T-helper 2 cell (primary cell): ENCODE measurements at regions not wholly inside any gene's neighbourhood (a gene's known extent, or its start where the extent isn't known, plus 50 kb on each side); places are given as distances from the start of the nearest gene placed in this dataset.
A peak's percentile ranks its signal among the peaks of the same experiment; 100 is the strongest.

Experiments
- DNase-seq, 5 experiments: peaks; one replicate each; pipeline versions ENCODE4 v3.0.0 to v3.0.0-alpha.2; 2012 to 2022

DNA sequence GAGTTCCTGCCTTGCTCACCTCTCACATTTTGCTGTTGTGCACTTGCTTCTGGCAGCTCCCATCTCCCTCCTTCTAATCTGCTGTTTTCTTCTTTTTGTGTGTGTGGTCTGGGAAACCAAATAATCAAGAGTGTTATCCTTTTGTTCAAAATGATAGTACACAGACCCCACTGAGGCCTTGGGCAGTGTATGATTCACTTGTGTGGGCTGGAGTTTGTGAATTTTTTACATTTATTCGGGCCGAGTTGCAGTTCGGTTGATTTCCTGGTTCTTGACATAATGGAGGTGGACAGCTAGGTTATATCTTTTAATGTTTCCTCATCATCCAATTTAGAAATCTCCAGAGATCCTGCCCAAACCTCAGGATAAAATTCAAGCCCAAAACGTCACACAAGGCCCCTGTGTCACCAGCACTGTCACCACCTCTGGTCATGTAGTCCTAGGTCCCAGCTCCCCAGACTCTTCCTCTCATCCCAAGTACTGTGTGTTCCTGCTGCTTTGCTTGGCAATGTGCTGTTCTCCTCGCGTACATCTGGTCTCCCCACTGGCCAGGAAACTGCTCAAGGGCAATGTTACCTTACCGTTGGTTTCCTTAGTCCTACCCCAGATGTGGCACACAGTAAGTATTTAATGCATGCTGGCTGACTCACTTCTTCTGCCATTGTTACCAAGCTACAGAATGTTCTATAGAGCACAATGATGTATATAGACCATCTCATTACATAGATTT is 55.7 kb upstream of the PHACTR2 start:
- no peak for DNase-seq

DNA sequence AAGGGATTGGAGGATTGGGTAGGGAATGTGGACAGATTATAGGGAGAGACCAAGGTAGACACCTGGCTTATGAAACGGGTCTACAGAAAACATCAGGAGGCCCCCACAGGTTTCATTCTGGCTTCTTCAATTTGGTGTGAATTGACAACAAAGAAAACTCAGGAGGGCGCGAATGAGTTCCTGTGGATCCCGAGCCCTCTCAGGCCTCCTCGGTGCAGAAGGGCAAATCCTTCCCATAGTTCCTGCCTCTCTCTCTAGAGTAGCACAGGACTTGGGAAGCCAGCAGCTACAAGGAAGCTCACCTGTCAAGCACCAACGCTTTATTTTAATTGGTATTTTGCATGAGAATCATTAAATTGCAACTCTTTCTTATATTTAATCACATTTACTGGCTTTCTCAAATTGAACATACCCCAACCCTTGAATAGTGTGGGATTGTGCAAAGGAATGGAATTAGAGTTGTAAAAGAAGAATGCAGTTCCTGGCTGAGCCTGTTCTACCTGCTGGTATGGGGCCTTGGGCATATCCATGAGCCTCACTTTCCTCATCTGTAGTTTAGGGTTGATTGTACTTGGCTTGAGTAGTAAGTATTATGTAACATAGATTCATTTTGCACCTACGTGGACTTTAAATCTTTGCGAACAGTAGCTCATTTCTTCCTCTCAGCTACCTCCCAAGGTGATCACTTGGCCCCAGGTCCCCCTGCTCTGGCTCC is 56.4 kb upstream of the PHACTR2 start:
- no peak for DNase-seq

DNA sequence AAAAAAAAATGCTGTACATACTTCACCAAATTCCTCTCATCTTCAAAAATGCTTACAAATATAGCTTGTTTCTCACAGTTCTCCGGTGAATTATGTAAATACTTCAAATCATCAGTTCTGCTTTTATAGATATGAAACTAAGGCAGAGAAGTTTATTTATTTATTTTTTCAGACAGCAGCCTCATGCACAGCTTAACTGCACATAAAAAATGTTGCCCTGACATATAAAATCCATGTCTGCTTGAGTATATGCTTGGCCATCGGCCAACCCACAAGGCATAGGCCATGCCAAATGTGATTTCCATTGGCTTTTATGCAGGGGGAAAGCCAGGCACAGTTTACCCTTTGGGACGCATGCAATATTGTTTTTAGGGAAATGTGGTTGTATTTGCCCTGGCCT is 57.3 kb upstream of the PHACTR2 start:
- no peak for DNase-seq

DNA sequence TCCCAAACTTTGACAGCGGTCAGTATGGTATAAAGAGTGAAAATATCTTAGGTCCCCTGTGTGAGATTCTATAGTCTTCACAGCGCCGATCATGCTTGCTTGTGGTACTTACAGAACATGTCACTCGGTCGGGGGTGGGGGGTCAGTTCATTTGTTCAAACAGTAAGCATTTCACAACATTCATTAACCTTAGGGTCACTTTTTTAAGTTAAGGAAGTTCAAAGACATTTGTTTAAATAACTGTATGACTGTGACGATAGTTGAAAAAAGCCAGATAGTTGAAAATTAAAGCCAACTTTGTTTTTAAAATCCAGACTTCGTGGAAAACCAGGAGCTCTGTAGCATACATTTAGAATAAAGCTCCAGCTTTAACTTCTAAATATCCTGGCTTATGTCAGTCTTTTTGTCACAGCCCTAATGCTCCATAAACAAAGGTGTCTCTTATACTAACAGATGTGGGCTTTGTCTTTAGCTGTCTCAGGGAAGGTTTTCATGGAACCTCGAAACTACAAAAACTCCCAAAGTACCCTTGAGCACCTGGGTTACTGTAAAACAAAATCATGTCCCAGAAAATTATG is 57.9 kb upstream of the PHACTR2 start:
- DNase-seq, result no peak

DNA sequence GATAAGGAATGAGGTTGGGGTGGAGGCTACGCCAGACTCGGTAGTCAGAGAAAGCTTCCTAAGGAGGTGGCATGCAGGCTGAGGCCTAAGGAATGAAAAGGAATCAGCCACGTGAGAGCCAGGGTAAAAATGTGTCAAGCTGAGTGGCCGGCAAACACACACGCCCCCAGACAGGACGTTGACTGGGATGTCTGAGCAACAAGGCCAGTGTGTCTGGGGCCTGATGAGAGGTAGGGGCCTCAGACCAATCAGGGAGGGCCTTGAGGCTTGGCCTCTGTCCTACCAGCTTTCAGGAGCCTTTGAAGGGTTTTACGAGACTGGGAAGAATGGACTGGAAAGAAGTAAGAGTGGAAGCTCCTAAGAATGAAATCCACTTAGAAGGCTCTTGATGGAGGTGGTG is 61.0 kb upstream of the PHACTR2 start:
- no peak for DNase-seq

DNA sequence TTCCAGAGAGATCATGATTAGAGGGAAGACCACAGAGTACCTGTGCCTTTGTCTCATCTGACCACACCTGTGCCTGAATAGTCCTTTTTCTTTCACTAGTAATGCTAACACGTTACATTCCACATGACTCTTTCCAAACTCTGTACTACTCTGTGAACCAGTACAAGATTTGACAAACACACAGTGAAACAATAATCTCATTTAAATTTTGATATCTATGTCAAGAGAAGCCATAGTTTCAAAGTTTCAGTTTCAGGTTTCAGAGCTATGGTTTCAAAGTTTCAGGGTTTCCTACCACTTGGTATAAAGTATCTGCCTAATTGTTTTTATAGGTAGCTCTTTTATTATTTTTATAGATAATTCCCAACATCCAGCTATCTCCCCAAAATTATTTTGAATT is 62.0 kb upstream of the PHACTR2 start:
- DNase-seq, result peak in 1 of 5 experiments; percentile 34

DNA sequence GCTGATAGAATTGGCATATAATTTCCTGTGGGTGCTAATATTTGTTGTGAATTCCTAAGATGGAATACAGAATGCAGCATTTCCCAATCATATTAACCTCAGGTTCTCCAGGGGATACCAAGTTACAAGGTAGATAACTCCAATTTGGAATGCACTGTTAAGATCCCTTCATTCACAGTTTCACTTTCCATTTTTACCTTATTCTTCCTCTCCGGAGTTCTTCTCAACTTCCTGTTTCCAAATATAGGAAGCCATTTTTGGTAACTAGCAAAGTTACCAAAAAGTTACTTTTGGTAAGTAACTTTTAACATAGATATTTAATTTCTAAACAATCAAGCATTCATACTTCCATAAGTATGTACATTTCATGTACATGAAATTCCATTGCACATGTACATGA is 63.5 kb upstream of the PHACTR2 start:
- DNase-seq, result no peak

DNA sequence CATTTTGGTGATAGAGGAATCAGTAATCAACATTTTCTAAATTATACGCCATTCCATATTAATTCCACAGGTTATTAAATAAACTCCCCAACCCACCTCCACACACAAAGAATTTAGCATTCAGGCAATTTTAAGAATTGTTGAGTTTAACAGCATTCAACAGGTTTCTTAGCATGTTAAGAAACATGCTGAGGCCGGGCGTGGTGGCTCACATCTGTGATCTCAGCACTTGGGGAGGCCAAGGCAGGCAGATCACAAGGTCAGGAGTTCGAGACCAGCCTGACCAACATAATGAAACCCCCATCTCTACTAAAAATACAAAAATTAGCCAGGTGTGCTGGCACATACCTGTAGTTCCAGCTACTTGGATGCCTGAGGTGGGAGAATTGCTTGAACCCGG is 64.0 kb upstream of the PHACTR2 start:
- DNase-seq, result no peak

DNA sequence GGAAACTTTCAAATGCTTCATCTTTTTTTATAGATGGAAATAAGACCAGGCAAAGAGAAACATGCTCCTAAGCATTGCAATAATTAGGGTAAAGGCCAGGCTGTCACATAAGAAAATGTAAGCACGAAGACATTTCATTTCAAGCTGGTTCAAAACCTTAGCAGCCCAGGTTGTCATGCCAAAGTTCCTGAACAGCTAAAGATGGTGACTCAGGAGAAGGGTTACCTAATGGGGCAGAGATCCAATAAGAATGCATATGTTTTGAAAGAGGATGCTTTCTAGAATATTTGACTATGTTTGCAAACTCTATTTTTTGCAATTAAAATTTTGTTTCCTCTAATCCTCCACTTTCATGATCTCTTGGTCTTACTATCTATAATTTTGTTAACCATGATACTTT is 65.6 kb upstream of the PHACTR2 start:
- DNase-seq, result no peak

DNA sequence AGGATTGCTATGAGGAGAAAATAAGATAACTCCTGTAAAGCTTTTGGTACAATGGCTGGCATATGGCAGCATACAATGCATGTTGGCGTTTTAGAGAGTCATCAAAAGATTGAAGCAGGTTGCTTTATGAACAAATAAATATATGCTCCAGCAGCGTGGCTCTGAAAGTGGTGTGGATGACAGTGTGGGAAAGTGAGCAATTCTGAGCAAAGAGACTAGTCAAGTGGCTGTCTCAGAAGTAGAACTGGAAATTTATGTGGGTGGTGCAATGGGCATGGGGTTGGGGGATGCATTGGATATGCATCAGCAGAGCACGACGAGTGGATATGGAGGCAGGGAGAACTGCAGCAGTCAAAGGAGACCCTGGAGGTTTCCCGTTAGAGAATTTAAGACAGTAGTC is 66.2 kb upstream of the PHACTR2 start:
- DNase-seq, result no peak

DNA sequence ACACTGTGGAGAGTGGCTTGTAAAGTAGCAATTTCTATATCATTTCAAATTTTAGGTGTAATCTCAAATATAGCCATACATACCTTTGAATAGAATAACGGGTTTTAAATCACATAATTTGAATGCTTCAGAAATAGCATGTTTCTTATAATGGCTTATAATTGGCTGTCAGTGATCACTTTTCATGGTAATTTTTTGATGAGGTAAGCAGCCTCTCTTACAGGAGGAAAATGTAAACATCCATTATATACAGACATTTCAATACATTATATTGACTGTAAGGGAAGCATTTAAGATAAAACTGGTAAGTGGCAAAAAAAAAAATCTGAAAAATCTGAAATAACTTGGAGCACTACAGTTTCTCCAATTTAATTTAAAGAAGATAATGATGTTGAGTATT is 67.8 kb upstream of the PHACTR2 start:
- DNase-seq, result no peak

DNA sequence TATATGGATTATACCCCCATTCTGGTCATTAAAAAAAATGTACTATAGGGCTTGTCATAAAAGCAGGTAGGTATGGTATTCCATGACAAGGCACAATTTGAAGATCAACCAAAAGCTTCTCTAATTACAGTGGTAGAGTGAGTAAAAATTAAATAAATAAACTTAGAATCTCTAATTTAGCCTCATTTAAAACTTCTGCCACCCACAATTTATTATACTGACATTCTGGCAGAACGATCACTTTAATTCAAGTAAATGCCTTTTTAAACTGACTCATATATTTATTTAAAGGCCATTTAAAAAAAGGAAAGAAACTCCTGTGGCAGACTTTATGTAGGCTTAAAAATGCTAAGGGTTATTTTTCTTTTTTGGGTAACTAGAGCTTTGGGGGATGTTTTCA is 68.3 kb upstream of the PHACTR2 start:
- DNase-seq, result no peak

DNA sequence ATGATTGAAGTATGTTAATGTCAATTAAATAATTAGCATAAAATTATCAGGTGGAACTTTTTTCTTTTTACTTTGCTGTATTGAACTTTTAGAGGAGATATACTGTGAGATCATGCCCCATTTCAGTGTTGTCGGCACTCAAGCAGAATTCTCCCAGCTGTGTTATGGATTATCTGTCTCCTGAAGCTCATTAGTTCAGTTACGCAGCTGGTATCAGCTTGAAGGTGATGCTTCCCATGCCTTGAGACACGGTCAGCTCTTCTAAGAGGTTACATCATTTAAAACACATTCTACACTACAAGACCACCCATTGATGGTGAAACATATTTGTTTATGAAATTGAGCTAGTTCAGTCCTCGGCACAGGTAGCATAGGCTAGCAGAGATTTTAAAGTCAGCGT is 68.9 kb upstream of the PHACTR2 start:
- DNase-seq, result no peak

DNA sequence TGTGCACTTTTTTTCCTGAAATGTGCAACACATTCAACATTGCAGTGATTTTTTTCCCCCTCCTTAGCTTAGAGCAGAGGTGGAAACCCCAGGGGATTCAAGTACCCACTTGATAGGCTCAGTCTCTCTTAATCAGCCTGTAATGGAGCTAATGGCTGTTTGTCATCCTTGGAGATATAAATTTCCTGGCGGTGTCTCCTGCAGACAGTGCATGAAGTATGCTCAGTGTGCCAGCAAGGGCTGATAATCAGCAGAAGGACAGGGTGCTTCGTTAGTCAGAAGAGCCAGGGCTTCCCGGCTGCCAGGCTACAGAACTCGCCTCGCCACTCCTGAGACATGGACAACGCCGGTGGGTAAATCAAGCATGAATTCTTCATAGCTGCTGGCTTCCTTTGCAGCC is 69.8 kb upstream of the PHACTR2 start:
- DNase-seq, result no peak

DNA sequence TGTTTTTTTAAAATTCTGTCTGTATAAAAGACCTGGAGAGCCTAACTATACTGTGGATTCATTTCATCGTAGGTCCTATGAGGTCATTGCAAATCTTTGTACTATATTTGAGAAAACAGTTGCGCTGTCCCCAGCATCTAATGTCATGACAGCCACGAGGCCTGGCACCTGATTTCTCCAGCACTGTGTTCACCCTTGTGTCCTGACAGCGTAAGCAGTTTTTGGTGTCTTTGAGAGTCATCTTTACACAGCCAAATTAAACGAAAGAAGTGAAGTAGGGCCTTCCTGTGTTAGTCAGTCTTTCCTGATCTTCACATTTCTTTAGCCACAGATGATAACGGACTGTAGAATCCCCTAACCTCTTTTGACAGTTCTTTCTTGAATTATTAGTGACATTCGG is 70.6 kb upstream of the PHACTR2 start:
- DNase-seq, result no peak

DNA sequence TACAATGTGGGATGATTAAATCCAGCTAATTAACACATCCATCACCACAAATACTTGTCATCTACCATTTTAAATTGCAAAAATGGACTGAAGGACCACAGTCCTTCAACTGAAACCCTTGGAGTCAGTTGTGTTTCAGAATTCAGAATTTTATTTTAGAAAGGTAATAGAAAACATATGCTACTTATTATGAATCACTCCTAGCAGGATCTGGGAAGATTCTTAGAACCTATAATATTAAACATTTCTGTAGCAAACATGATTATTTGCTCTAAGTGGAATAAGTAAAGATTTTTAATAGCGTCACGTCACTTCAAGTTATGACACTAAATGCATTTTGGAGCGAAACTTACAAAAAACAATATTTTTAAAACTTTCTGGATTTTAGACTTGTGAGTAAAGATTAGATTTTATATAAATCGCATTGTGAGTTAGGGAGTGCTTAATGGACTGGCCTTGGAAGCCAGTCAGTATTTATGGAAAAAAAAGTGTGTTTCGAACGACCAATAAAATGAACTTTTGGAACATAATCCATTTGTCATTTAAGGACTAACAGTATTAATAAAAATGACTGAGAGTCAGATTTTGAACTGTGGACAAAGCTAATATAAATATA is 71.8 kb upstream of the PHACTR2 start:
- no peak for DNase-seq

DNA sequence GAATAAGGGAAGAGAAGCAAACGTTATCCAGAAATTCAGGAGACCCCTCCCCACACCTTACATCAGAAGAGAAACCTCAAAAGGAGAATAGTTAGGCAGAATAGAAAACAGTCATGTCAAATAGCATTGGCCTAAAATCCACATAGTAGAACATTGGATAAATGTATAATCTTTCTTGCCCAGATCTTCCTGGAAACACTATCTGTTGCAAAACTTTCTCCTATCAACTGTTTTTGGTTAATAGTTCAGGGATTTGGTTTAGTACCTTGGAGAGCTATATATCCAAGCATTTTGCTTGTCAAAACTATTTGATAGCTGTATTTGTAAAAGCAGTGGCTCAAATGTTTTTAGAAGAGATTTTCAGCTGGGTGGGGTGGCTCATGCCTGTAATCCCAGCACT is 74.3 kb upstream of the PHACTR2 start:
- DNase-seq, result no peak

DNA sequence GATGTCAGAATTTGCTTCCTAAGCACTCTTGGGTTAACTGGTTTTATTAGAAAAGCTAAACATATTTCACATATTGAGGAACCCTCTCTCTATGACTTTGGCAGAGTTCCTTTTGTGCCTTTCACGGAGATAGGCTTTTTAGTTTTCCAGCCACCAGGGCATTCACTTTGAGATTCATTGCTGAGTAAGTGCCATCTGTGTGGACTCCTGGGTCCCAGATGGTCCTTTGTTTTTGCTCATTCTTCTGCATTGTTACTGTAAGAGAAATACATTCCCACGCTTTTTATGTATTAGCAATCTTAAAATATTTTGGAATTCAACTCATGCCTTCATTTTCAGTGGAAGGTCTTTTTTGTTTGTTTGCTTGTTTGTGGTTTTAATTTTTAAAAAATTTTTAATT is 76.3 kb upstream of the PHACTR2 start:
- no peak for DNase-seq

DNA sequence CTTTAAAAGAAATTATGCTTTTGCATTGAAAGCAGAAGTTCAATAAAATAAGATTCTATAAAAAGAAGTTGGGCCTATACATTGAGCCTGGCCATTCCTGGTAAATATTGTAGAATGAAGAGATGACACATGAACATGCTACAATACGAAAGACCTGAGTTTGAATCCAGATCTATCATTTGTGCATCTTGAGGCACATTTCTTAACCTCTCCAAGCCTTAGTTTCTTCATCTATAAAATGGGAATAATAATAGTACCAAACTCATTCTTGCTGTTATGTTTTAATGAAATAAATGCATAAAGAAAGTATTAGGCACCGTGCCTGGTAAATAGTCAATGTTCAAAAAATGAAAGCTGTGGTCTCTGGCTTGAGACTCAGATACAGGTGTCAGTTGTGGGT is 76.9 kb upstream of the PHACTR2 start:
- DNase-seq, result no peak

DNA sequence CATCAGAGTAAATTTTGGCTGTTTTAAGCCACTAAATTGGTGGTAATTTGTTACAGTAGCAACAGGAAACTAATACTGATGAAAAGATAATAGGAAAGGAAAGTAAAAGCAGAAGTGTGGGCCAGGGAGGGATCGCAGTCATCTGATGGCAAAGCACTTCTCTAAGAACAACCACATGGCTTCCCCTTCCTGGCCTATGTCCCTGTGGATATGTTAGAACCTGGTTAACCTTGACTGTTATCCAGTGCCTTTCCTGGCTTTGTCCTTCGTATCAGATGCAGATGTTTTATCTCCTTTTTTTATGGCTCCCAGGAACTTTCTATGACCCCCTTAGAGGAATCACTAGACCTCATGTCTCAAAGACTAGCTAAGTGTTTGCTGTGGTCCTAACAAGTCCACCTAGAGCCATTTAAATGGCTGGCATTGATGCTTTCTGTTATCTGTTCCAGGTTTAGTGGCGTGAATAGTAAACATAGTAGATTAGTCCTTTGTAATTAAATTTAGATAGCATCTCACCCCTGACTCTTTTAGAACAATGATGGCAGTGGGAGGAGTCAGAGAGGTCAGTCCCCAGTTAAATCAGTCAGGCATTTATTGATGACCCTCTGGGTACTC is 79.2 kb upstream of the PHACTR2 start:
- peak in 3 of 5 experiments; percentile 13 to 81 (median 19) for DNase-seq

DNA sequence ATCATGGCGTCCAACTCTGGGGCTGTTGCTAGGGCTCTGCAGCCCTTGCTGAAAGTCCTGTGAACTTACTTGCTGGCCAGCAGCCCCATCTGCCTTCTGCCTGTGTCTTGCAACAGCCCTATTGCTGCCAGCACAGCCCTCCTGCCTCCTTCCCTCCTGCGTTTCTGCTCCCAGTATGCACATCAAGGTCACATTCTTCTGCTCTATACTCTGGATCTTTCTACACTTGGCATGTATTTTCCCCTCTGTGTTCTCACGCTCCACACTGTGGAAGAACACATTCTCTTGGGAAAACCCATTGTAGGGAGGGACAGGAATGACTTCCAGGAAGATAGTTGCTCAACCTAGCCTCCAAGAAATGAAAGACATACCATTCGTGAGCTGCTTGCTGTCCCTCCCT is 80.9 kb upstream of the PHACTR2 start:
- DNase-seq, result no peak

DNA sequence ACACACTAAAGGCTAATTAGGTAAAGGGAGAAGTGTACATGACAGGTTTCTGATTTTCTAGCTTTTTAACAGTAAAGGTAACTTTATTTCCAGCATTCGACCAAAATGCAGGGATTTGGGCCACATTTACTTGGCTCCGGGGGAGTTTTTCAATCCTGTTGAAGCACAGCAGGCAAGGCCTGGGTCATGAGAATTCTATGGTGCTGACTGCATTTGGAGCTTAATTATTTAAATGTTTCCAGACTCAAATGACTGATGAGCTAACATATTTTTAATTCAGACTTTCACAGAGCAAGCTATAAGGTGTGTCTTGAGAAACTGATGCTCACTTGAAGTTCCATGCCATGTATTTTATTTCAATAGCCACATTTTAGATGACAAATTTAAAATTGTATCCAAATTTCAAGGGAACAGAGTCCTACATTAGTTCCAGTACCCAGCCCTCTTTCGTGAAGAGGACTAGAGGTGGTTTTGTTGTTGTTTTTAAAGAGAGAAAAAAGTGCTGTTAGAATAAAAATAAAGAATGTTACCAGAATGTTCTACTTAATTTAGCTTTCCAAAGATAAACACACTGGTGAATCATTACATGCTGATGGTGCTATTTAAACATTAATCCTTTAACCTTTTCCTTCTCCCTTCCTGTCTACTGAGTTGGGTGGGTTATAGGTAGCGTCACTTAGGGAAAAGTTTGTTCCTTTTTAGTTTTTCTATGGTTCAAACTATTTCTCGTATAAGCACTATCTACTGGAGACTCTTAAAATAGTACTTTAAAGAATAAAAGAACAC is 82.3 kb upstream of the PHACTR2 start:
- DNase-seq, result no peak

DNA sequence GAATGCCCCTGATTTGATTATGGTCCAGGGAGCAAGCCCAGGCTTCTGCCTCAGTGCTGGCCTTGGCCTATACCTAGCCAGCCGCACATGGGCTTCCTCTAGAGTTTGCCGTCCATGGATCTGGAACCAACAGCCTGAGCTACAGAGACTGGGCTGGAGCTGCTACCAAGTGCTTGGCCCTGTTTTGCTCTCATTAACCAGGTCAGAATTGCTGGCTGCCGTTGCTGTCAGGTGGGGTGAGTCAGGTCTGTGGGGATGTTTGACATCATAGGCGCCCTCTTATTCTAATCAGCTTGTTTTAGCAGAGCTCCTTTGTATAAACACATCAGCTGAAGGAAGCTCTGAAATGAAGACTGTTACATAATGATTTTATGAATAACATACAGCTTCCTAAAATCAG is 83.1 kb upstream of the PHACTR2 start:
- peak in 1 of 5 experiments; percentile 23 for DNase-seq
